ENCODE measurements at regions not wholly inside any gene's neighbourhood (a gene's known extent, or its start where the extent isn't known, plus 50 kb on each side); places are given as distances from the start of the nearest gene placed in this dataset.

DNA sequence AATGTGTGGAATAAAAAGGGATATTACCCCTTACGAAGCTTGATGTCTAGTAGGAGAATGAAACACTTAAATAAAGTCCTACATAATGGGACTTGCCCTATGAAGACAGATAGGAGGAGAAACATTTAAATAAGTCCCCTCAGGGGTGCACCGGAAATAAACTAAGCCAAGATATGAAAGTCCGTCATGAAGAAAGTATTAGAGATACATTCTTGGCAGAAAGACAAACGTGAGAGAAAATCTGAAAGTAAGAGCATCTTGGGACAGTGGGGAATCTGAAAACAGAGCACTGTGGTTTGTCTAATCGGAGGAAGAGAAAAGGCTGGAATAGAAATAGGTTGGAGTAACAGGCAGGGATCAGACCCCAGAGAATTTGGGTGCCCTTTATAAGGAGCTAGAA lies 516.9 kb upstream of the DSEL start:
- no peaks in the 10 kb centered on the region for H3K27me3 ChIP-seq
- no peak overlapping the region for H3K9ac ChIP-seq
- no peaks in the 10 kb centered on the region for H3K4me1 ChIP-seq
- H2AFZ ChIP-seq (replicated peaks): no peak overlapping the region
- no peak overlapping the region for H3K4me2 ChIP-seq
- DNase-seq (ENCODE audit: low spot score): no peak
- no peaks in the 10 kb centered on the region for H4K20me1 ChIP-seq (ENCODE audit: low read depth)
- Mint-ChIP-seq H3K4me1 (no peaks in the 10 kb centered on the region), H3K4me3 (no peak overlapping the region), H3K27me3 (ENCODE audit: insufficient read depth, low read depth) (no peaks in the 10 kb centered on the region), H3K9me3 (no peaks in the 10 kb centered on the region), H3K36me3 (no peaks in the 10 kb centered on the region), H3K27ac (no peak overlapping the region)
- H3F3A ChIP-seq (ENCODE audit: low read depth): no peaks in the 10 kb centered on the region
- no peaks in the 10 kb centered on the region for H3K36me3 ChIP-seq
- no peak for TF ChIP-seq EZH2 (IDR thresholded peaks at IDR 0.05)
- TF ChIP-seq EZH2phosphoT487 (IDR thresholded peaks at IDR 0.05): no peak
- TF ChIP-seq, protein P1, sequence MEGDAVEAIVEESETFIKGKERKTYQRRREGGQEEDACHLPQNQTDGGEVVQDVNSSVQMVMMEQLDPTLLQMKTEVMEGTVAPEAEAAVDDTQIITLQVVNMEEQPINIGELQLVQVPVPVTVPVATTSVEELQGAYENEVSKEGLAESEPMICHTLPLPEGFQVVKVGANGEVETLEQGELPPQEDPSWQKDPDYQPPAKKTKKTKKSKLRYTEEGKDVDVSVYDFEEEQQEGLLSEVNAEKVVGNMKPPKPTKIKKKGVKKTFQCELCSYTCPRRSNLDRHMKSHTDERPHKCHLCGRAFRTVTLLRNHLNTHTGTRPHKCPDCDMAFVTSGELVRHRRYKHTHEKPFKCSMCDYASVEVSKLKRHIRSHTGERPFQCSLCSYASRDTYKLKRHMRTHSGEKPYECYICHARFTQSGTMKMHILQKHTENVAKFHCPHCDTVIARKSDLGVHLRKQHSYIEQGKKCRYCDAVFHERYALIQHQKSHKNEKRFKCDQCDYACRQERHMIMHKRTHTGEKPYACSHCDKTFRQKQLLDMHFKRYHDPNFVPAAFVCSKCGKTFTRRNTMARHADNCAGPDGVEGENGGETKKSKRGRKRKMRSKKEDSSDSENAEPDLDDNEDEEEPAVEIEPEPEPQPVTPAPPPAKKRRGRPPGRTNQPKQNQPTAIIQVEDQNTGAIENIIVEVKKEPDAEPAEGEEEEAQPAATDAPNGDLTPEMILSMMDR (IDR thresholded peaks at IDR 0.05): no peak
- no peaks in the 10 kb centered on the region for H3K79me2 ChIP-seq (ENCODE audit: low read depth)
- no peak overlapping the region for H3K27ac ChIP-seq
- no peaks in the 10 kb centered on the region for H3K9me3 ChIP-seq (ENCODE audit: low read depth)
- no peak overlapping the region for H3K4me3 ChIP-seq

DNA sequence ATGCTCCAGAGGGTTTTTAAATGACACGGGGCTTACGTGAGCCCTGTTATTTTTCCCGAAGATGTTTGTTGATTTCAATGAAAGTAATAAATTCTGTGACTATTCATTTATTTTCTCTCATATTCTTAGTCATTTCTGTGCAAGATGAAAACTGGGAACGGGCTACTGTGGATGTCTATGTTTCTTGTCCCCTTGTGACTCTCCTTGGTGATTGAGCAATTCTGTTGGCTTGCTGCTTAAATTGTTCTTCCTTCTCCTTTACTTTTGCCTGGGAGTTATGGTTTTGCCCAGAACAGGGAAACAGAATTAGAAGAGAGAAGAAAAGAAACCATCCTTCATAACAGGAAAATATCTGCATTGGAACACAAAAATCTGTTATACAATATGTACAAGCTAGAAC lies 508.2 kb upstream of the DSEL start:
- H2AFZ ChIP-seq (replicated peaks): no peak overlapping the region
- no peaks in the 10 kb centered on the region for H3K4me1 ChIP-seq
- H3K36me3 ChIP-seq: no peaks in the 10 kb centered on the region
- Mint-ChIP-seq H3K27ac (no peak overlapping the region), H3K4me1 (no peaks in the 10 kb centered on the region), H3K27me3 (ENCODE audit: insufficient read depth, low read depth) (no peaks in the 10 kb centered on the region), H3K9me3 (no peaks in the 10 kb centered on the region), H3K36me3 (no peaks in the 10 kb centered on the region), H3K4me3 (no peak overlapping the region)
- H3K4me2 ChIP-seq: no peak overlapping the region
- no peaks in the 10 kb centered on the region for H3K9me3 ChIP-seq (ENCODE audit: low read depth)
- TF ChIP-seq, protein P1 (IDR thresholded peaks at IDR 0.05): no peak
- TF ChIP-seq EZH2 (IDR thresholded peaks at IDR 0.05) (no peak), EZH2phosphoT487 (IDR thresholded peaks at IDR 0.05) (no peak)
- H3K9ac ChIP-seq: no peak overlapping the region
- no peak overlapping the region for H3K4me3 ChIP-seq
- H3K27me3 ChIP-seq: no peaks in the 10 kb centered on the region
- H3K27ac ChIP-seq: no peak overlapping the region
- no peak for DNase-seq (ENCODE audit: low spot score)
- H3F3A ChIP-seq (ENCODE audit: low read depth): no peaks in the 10 kb centered on the region
- H3K79me2 ChIP-seq (ENCODE audit: low read depth): no peaks in the 10 kb centered on the region
- no peaks in the 10 kb centered on the region for H4K20me1 ChIP-seq (ENCODE audit: low read depth)

DNA sequence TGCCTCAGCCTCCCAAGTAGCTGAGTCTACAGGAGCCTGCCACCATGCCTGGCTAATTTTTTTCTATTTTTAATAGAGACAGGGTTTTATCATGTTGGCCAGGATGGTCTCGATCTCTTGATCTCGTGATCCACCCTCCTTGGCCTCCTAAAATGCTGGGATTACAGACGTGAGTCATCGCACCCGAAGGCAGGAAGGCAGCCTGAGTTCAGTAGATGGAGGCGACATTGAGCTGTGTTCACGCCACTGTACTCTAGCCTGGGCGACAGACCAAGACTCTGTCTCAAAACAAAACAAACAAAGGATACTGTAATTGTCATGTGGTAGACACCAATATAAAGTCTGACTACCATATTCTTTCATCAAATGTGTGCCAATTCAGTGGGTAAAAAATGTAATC lies 500.9 kb upstream of the DSEL start:
- H3K9me3 Mint-ChIP-seq: no peaks in the 10 kb centered on the region
- no peak overlapping the region for H3K4me3 ChIP-seq
- no peaks in the 10 kb centered on the region for H3F3A ChIP-seq (ENCODE audit: low read depth)
- no peak overlapping the region for H3K27ac ChIP-seq
- no peaks in the 10 kb centered on the region for H4K20me1 ChIP-seq (ENCODE audit: low read depth)
- H3K79me2 ChIP-seq (ENCODE audit: low read depth): no peaks in the 10 kb centered on the region
- H3K4me1 Mint-ChIP-seq: no peaks in the 10 kb centered on the region
- no peak overlapping the region for H3K9ac ChIP-seq
- H3K4me3 Mint-ChIP-seq: no peak overlapping the region
- H3K4me2 ChIP-seq: no peak overlapping the region
- H3K27ac Mint-ChIP-seq: no peak overlapping the region
- DNase-seq (ENCODE audit: low spot score): no peak
- H3K4me1 ChIP-seq: no peaks in the 10 kb centered on the region
- no peaks in the 10 kb centered on the region for H3K9me3 ChIP-seq (ENCODE audit: low read depth)
- no peaks in the 10 kb centered on the region for H3K27me3 ChIP-seq
- H3K36me3 ChIP-seq: no peaks in the 10 kb centered on the region
- TF ChIP-seq, protein P1 (IDR thresholded peaks at IDR 0.05): no peak
- no peak for TF ChIP-seq EZH2phosphoT487 (IDR thresholded peaks at IDR 0.05)
- no peak for TF ChIP-seq EZH2 (IDR thresholded peaks at IDR 0.05)
- no peaks in the 10 kb centered on the region for H3K36me3 Mint-ChIP-seq
- H2AFZ ChIP-seq (replicated peaks): no peak overlapping the region
- no peaks in the 10 kb centered on the region for H3K27me3 Mint-ChIP-seq (ENCODE audit: insufficient read depth, low read depth)

DNA sequence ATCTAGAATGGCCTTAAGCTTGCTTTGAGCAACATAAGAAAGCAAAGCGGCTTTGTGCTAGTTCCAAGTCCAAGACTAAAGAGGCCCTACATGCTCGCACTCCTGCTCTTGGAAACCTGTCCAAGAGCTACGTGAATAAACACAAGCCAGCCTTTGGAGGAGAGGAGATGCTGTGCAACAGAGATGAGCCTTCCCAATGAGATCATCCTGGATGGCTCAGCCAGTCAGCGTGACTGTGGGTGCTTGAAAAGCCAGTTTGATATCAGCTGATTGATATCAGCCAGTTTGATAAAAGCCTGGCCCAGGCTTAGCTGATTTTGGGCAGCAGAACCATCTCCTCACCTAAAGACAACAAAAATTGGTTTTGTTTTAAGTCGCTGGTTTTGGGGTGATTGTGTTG lies 481.0 kb upstream of the DSEL start:
- H3K36me3 Mint-ChIP-seq: no peaks in the 10 kb centered on the region
- H3K9me3 Mint-ChIP-seq: no peaks in the 10 kb centered on the region
- no peaks in the 10 kb centered on the region for H4K20me1 ChIP-seq (ENCODE audit: low read depth)

More for the DNA sequence above, 481.0 kb upstream of the DSEL start:
- Histone ChIP-seq H3K9me3 (ENCODE audit: low read depth) (no peaks in the 10 kb centered on the region), H3F3A (ENCODE audit: low read depth) (no peaks in the 10 kb centered on the region), H3K27me3 (no peaks in the 10 kb centered on the region), H3K27ac (no peak overlapping the region), H3K4me1 (no peaks in the 10 kb centered on the region), H3K9ac (no peak overlapping the region), H3K79me2 (ENCODE audit: low read depth) (no peaks in the 10 kb centered on the region), H3K4me2 (no peak overlapping the region), H3K4me3 (no peak overlapping the region), H3K36me3 (no peaks in the 10 kb centered on the region), H2AFZ (replicated peaks) (no peak overlapping the region)
- H3K4me1 Mint-ChIP-seq: no peaks in the 10 kb centered on the region
- H3K27me3 Mint-ChIP-seq (ENCODE audit: insufficient read depth, low read depth): no peaks in the 10 kb centered on the region
- H3K4me3 Mint-ChIP-seq: no peak overlapping the region
- no peak for TF ChIP-seq EZH2phosphoT487 (IDR thresholded peaks at IDR 0.05)
- no peak for TF ChIP-seq EZH2 (IDR thresholded peaks at IDR 0.05)
- TF ChIP-seq, protein P1 (IDR thresholded peaks at IDR 0.05): no peak
- DNase-seq (ENCODE audit: low spot score): no peak
- H3K27ac Mint-ChIP-seq: no peak overlapping the region
